H1 (cell line): ENCODE measurements at regions not wholly inside any gene's neighbourhood (a gene's known extent, or its start where the extent isn't known, plus 50 kb on each side); places are given as distances from the start of the nearest gene placed in this dataset.
A peak's percentile ranks its signal among the peaks of the same experiment; 100 is the strongest.

Experiments used
- CTCF ChIA-PET: fragments of 300-600 bp; sonication (Branson Sonifier 250); formaldehyde crosslinking; loops from one replicate; lab custom pipeline; 2021; ENCODE audit not compliant: partially characterized antibody; lab: Charles Lee
- POLR2A ChIA-PET: fragments of 300-600 bp; sonication (Branson Sonifier 250); formaldehyde crosslinking; loops from one replicate; lab custom pipeline; 2021; ENCODE audit warnings: inconsistent platforms; ENCODE audit not compliant: partially characterized antibody; lab: Charles Lee
- DNase-seq, 2 experiments: peaks; one replicate each; pipeline versions ENCODE4 v3.0.0 to v3.0.0-alpha.2; 2010 to 2022; ENCODE audit warnings: low spot score in 2 of 2, low read depth in 1 of 2, mixed read lengths in 1 of 2
- FAIRE-seq: peaks from 2 replicates; lab custom pipeline; 2011; peaks lifted over from hg19 to GRCh38; lab: Jason Lieb, UNC
- H2AFZ ChIP-seq: 2 replicates; pipeline ENCODE4 v1.8.1; 2012; ENCODE audit warnings: low read length, inconsistent platforms
- H2AK5ac ChIP-seq: 2 replicates; pipeline ENCODE4 v1.6.1; 2013; ENCODE audit warnings: low read depth, low read length
- H2BK120ac ChIP-seq: replicated peaks from 2 replicates; pipeline ENCODE3; 2013; ENCODE audit warnings: low read depth, low read length, inconsistent platforms
- H2BK12ac ChIP-seq: 2 replicates; pipeline ENCODE4 v1.6.1; 2013; ENCODE audit warnings: low read depth, low read length
- H2BK15ac ChIP-seq: 2 replicates; pipeline ENCODE4 v1.6.1; 2013; ENCODE audit warnings: low read length
- H2BK20ac ChIP-seq: 2 replicates; pipeline ENCODE4 v1.6.1; 2013; ENCODE audit warnings: low read length
- H2BK5ac ChIP-seq: 2 replicates; pipeline ENCODE4 v1.6.1; 2013; ENCODE audit warnings: low read depth, low read length
- H3K14ac ChIP-seq: 2 replicates; pipeline ENCODE4 v1.6.1; 2013; ENCODE audit warnings: inconsistent platforms; ENCODE audit not compliant: insufficient read length
- H3K18ac ChIP-seq: 2 replicates; pipeline ENCODE4 v1.6.1; 2013; ENCODE audit warnings: low read length; ENCODE audit errors: extremely low read depth
- H3K23ac ChIP-seq: 2 replicates; pipeline ENCODE4 v1.6.1; 2013; ENCODE audit warnings: inconsistent platforms; ENCODE audit not compliant: insufficient read length
- H3K23me2 ChIP-seq: 2 replicates; pipeline ENCODE4 v1.6.1; 2013; ENCODE audit warnings: low read depth, low read length
- H3K27ac ChIP-seq: 2 replicates; pipeline ENCODE4 v1.6.1; 2011; ENCODE audit warnings: low read depth, low read length, inconsistent platforms
- H3K27me3 ChIP-seq, 4 experiments: replicated peaks in 1 of 4; 1 replicate in 1 of 4; 2 replicates in 3 of 4; pipeline versions ENCODE4 v1.6.1 to v1.8.1; 2011 to 2013; ENCODE audit warnings: low read length in 3 of 4, mild to moderate bottlenecking in 3 of 4, inconsistent platforms in 2 of 4, mixed read lengths in 2 of 4, moderate library complexity in 1 of 4; ENCODE audit not compliant: control insufficient read depth in 3 of 4, insufficient read depth in 3 of 4; ENCODE audit errors: extremely low read depth in 1 of 4
- H3K36me3 ChIP-seq, 4 experiments: 2 replicates each; pipeline versions ENCODE4 v1.6.1 to v1.8.1; 2011 to 2013; ENCODE audit warnings: mild to moderate bottlenecking in 4 of 4, low read length in 3 of 4, moderate library complexity in 2 of 4, control low read depth in 1 of 4, inconsistent platforms in 1 of 4; ENCODE audit not compliant: insufficient read depth in 4 of 4, control insufficient read depth in 2 of 4
- H3K4ac ChIP-seq: replicated peaks from 2 replicates; pipeline ENCODE3; 2013; ENCODE audit warnings: low read length, low read depth, mixed read lengths, inconsistent platforms; ENCODE audit not compliant: insufficient read length
- H3K4me1 ChIP-seq, 4 experiments: replicated peaks in 1 of 4; 1 replicate in 1 of 4; 2 replicates in 3 of 4; pipeline versions ENCODE4 v1.6.1 to v1.8.1; 2011 to 2013; ENCODE audit warnings: low read length in 3 of 4, inconsistent platforms in 2 of 4, mixed read lengths in 1 of 4; ENCODE audit not compliant: insufficient read depth in 4 of 4, control insufficient read depth in 3 of 4
- H3K4me2 ChIP-seq, 2 experiments: 2 replicates each; pipeline versions ENCODE4 v1.6.1 to v1.8.1; 2011 to 2013; ENCODE audit warnings: low read depth in 2 of 2, low read length in 2 of 2, control low read depth in 1 of 2, inconsistent platforms in 1 of 2, mild to moderate bottlenecking in 1 of 2; ENCODE audit not compliant: insufficient read depth in 1 of 2
- H3K4me3 ChIP-seq, 4 experiments: fragments of 200-600, 300-600 bp in 1 of 4; sonication (generic), shearing (Covaris generic), sonication (Bioruptor Twin) in 1 of 4; 2 replicates each; pipeline versions ENCODE4 v1.5.1 to v1.8.1; 2011 to 2016; ENCODE audit warnings: low read length in 4 of 4, low read depth in 3 of 4, control low read depth in 2 of 4, inconsistent platforms in 2 of 4, mild to moderate bottlenecking in 2 of 4, mixed read lengths in 1 of 4, moderate library complexity in 1 of 4; ENCODE audit not compliant: insufficient read depth in 2 of 4; ENCODE audit errors: extremely low read depth in 1 of 4
- H3K56ac ChIP-seq: replicated peaks from 2 replicates; pipeline ENCODE3; 2013; ENCODE audit warnings: low read depth, mild to moderate bottlenecking, mixed read lengths, low read length, inconsistent platforms; ENCODE audit not compliant: insufficient read length
- H3K79me1 ChIP-seq: 2 replicates; pipeline ENCODE4 v1.6.1; 2013; ENCODE audit warnings: low read depth, low read length, control low read depth
- H3K79me2 ChIP-seq, 2 experiments: 2 replicates each; pipeline versions ENCODE4 v1.6.1 to v1.8.1; 2012 to 2013; ENCODE audit warnings: low read length in 2 of 2, mild to moderate bottlenecking in 2 of 2, inconsistent platforms in 1 of 2; ENCODE audit not compliant: insufficient read depth in 2 of 2, control insufficient read depth in 1 of 2
- H3K9ac ChIP-seq, 4 experiments: replicated peaks in 1 of 4; 1 replicate in 1 of 4; 2 replicates in 3 of 4; pipeline versions ENCODE4 v1.6.1 to v1.8.1; 2011 to 2013; ENCODE audit warnings: low read depth in 3 of 4, low read length in 3 of 4, control low read depth in 2 of 4, mild to moderate bottlenecking in 2 of 4, moderate library complexity in 2 of 4, inconsistent platforms in 1 of 4; ENCODE audit errors: extremely low read depth in 1 of 4
- H3K9me3 ChIP-seq, 2 experiments: 2 replicates each; pipeline versions ENCODE4 v1.6.1 to v1.8.1; 2012 to 2013; ENCODE audit warnings: mild to moderate bottlenecking in 2 of 2, moderate library complexity in 2 of 2, control low read depth in 1 of 2, inconsistent platforms in 1 of 2, low read depth in 1 of 2, low read length in 1 of 2, mixed read lengths in 1 of 2; ENCODE audit not compliant: insufficient read depth in 2 of 2
- H4K20me1 ChIP-seq, 2 experiments: replicated peaks in 1 of 2; 2 replicates each; pipeline versions ENCODE3 to v1.8.1; 2011 to 2013; ENCODE audit warnings: inconsistent platforms in 2 of 2, low read length in 2 of 2, mild to moderate bottlenecking in 1 of 2; ENCODE audit not compliant: insufficient read depth in 2 of 2, control insufficient read depth in 1 of 2
- H4K5ac ChIP-seq: 2 replicates; pipeline ENCODE4 v1.6.1; 2013; ENCODE audit warnings: low read length, low read depth, mixed read lengths, inconsistent platforms; ENCODE audit not compliant: insufficient read length
- H4K8ac ChIP-seq: 2 replicates; pipeline ENCODE4 v1.8.0; 2013; ENCODE audit warnings: mild to moderate bottlenecking, moderate library complexity, low read length, inconsistent platforms; ENCODE audit not compliant: insufficient read depth; ENCODE audit errors: extremely low read depth
- H4K91ac ChIP-seq: replicated peaks from 2 replicates; pipeline ENCODE3; 2013; ENCODE audit warnings: low read length, mixed read lengths, inconsistent platforms; ENCODE audit not compliant: insufficient read length
- EZH2 ChIP-seq: fragments of 200-600 bp; sonication (generic); IDR thresholded peaks from 2 replicates; pipeline ENCODE4 v1.7.1; 2012; ENCODE audit warnings: low read depth, mild to moderate bottlenecking, moderate library complexity, low read length, inconsistent platforms; ENCODE audit not compliant: severe bottlenecking
- RAD21 ChIP-seq, 2 experiments: IDR thresholded peaks in 1 of 2; conservative IDR thresholded peaks in 1 of 2; 2 replicates each; pipeline ENCODE4 v1.6.1; 2011; ENCODE audit warnings: low read depth in 2 of 2, low read length in 2 of 2, improper control_type of control experiment in 1 of 2, inconsistent platforms in 1 of 2, mild to moderate bottlenecking in 1 of 2, moderate library complexity in 1 of 2
- WGBS, 2 experiments: shearing (Covaris generic) in 1 of 2; methylation state at CpG; one replicate each; pipeline versions ENCODE4 v1.1.6 to v1.1.7; 2013 to 2015; ENCODE audit warnings: low lambda C conversion rate in 2 of 2, mixed read lengths in 2 of 2, inconsistent platforms in 1 of 2, low coverage in 1 of 2, missing lambda C conversion rate in 1 of 2; ENCODE audit not compliant: insufficient replicate concordance in 2 of 2, insufficient coverage in 1 of 2, insufficient read length in 1 of 2; ENCODE audit errors: extremely low coverage in 1 of 2, missing lambda C conversion rate in 1 of 2; 5-methylcytosine and 5-hydroxymethylcytosine counted together
- TF ChIP-seq, protein P1 (sequence below), 3 experiments: IDR thresholded peaks; 1 replicate in 2 of 3; 2 replicates in 1 of 3; pipeline versions ENCODE4 v1.5.1 to v1.6.1; 2011; ENCODE audit warnings: low read length in 3 of 3, mild to moderate bottlenecking in 3 of 3, inconsistent platforms in 2 of 3, low read depth in 1 of 3, moderate library complexity in 1 of 3; ENCODE audit not compliant: insufficient read depth in 1 of 3; ENCODE audit errors: control extremely low read depth in 1 of 3

DNA sequence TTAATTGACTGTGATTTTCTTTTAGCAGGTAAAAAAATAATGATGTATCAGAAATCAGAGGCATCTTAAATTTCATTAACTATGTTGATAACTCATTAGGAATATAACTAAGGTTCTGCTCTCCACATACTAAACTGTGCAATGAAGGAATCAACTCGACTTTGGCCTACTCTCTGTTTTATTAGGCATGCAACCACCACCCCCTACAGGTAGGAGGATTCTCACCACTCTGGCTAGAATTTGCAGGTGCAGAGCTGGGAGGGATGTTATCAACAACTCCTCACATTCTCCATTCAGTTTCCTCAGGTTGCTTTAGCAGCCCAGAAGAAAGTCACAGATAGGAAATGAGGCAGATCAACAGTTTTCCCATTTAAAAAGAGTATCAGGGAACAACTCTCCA lies 160.1 kb downstream of the COX18 start:
- H3K36me3 ChIP-seq = no peaks in the 10 kb centered on the region
- H3K4me1 ChIP-seq = no peaks in the 10 kb centered on the region
- H3K18ac ChIP-seq = no peak overlapping the region
- ChIA-PET CTCF (interaction anchor here (0.6 to 1.9 kb wide), 15 partner anchors 9 to 1177 kb away, joined by 3 to 8 read pairs (median 4); no protein-coding TSS in a partner anchor), POLR2A (no interaction called here)
- 47% methylated on average over 1 of the region's 1 CpG; no CpG with 5 or more reads in 1 of the 2 experiments for WGBS, 2 experiments
- H2BK5ac ChIP-seq = no peak overlapping the region
- no peaks in the 10 kb centered on the region for H3K27me3 ChIP-seq
- no peak overlapping the region for H2BK15ac ChIP-seq
- H2BK12ac ChIP-seq = no peak overlapping the region
- H3K9me3 ChIP-seq = no peaks in the 10 kb centered on the region
- H2AFZ ChIP-seq = no peak overlapping the region
- H3K79me1 ChIP-seq = no peaks in the 10 kb centered on the region
- no peak overlapping the region for H3K9ac ChIP-seq
- no peak overlapping the region for H3K14ac ChIP-seq
- H4K91ac ChIP-seq = no peak overlapping the region
- FAIRE-seq (peak; percentile 71), DNase-seq (peak in 1 of 2 experiments; percentile 57)
- no peaks in the 10 kb centered on the region for H3K79me2 ChIP-seq
- H2BK20ac ChIP-seq = no peak overlapping the region
- no peak overlapping the region for H3K4me3 ChIP-seq
- H4K5ac ChIP-seq = no peak overlapping the region
- H2AK5ac ChIP-seq = no peak overlapping the region
- H3K4ac ChIP-seq = no peak overlapping the region
- H2BK120ac ChIP-seq = no peak overlapping the region
- H3K23ac ChIP-seq = no peak overlapping the region
- no peak for TF ChIP-seq EZH2
- TF ChIP-seq RAD21 (IDR thresholded peaks at IDR 0.05 in 1 of 2, conservative IDR thresholded peaks at IDR 0.05 in 1 of 2; ENCODE audit: low read depth in 2 of 2, low read length in 2 of 2) = peak; percentile 90 to 92
- TF ChIP-seq, protein P1, sequence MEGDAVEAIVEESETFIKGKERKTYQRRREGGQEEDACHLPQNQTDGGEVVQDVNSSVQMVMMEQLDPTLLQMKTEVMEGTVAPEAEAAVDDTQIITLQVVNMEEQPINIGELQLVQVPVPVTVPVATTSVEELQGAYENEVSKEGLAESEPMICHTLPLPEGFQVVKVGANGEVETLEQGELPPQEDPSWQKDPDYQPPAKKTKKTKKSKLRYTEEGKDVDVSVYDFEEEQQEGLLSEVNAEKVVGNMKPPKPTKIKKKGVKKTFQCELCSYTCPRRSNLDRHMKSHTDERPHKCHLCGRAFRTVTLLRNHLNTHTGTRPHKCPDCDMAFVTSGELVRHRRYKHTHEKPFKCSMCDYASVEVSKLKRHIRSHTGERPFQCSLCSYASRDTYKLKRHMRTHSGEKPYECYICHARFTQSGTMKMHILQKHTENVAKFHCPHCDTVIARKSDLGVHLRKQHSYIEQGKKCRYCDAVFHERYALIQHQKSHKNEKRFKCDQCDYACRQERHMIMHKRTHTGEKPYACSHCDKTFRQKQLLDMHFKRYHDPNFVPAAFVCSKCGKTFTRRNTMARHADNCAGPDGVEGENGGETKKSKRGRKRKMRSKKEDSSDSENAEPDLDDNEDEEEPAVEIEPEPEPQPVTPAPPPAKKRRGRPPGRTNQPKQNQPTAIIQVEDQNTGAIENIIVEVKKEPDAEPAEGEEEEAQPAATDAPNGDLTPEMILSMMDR (IDR thresholded peaks at IDR 0.05; ENCODE audit: control extremely low read depth in 1 of 3, insufficient read depth in 1 of 3, low read depth in 1 of 3, low read length in 3 of 3) = peak; percentile 48 to 80 (median 69)
- H3K23me2 ChIP-seq = no peaks in the 10 kb centered on the region; the same call in 1 of the 2 replicates
- H3K56ac ChIP-seq = no peak overlapping the region
- no peak overlapping the region for H3K27ac ChIP-seq
- H4K8ac ChIP-seq = no peak overlapping the region
- no peaks in the 10 kb centered on the region for H4K20me1 ChIP-seq
- no peak overlapping the region for H3K4me2 ChIP-seq
